ENCODE measurements at regions not wholly inside any gene's neighbourhood (a gene's known extent, or its start where the extent isn't known, plus 50 kb on each side); places are given as distances from the start of the nearest gene placed in this dataset.

DNA sequence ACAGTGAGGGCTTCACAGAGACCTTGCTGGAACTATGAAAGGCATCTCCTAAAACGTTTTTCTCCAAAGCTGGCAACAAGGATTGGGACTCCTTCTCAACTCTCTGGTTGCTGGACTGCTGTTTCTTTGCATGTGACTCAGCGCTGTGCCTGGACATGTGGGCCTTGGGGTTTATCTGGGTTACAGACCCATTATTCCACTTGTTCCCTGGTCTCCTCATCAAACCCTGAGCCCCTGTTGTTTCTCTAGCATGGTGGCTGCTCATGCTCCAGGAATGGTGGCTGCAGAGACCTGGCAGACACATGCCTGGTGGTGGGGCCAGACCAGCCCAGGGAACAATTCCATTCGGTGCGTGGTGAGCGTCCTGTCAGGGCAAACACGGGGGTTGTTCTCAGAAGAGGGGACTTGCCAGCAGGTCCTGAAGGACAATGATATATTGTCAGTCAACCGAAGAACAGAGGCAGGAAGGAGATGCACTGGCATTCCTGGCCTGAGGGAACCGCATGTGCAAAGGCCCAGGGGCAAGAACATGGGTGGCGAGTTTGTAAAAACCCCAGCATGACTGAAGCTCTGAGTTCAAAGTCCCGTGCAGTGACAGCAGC, 320.1 kb upstream of the RTL1 start:
- no peak for TF ChIP-seq CTCF (IDR thresholded peaks at IDR 0.05)
- TF ChIP-seq POLR2A (IDR thresholded peaks at IDR 0.05): no peak

All from vagina (tissue), 2 donors.